Psoas muscle (tissue), 7 donors: ENCODE measurements at regions not wholly inside any gene's neighbourhood (a gene's known extent, or its start where the extent isn't known, plus 50 kb on each side); places are given as distances from the start of the nearest gene placed in this dataset.

ENCODE experiments used
- ATAC-seq, 4 donors: fragments of 200-7000 bp; cut with Tn5 transposase; one replicate each; pipeline ENCODE4 v1.9.1; 2020; ENCODE audit warnings: moderate library complexity in 3 of 4, mild to moderate bottlenecking in 2 of 4
- DNase-seq, 2 donors: peaks; one replicate each; pipeline ENCODE4 v3.0.0-alpha.2; 2020
- H3K27ac ChIP-seq: fragments of 200-600 bp; one replicate; pipeline ENCODE4 v1.8.0; 2022
- H3K27me3 ChIP-seq, 3 donors: fragments of 200-600 bp in 1 of 3; one replicate each; pipeline versions ENCODE4 v1.6.1 to v1.8.0; 2013 to 2022; ENCODE audit warnings: low read length in 2 of 3, mild to moderate bottlenecking in 2 of 3, moderate library complexity in 1 of 3; ENCODE audit not compliant: insufficient read depth in 3 of 3
- H3K36me3 ChIP-seq, 2 donors: fragments of 200-600 bp in 1 of 2; one replicate each; pipeline versions ENCODE4 v1.6.1 to v1.8.0; 2013 to 2022; ENCODE audit warnings: low read depth in 1 of 2, mild to moderate bottlenecking in 1 of 2, moderate library complexity in 1 of 2; ENCODE audit not compliant: insufficient read depth in 1 of 2
- H3K4me1 ChIP-seq: fragments of 200-600 bp; one replicate; pipeline ENCODE4 v1.8.0; 2022
- H3K4me3 ChIP-seq: fragments of 200-600 bp; one replicate; pipeline ENCODE4 v1.8.0; 2022; ENCODE audit warnings: mild to moderate bottlenecking
- H3K9me3 ChIP-seq: fragments of 200-600 bp; one replicate; pipeline ENCODE4 v1.8.0; 2022
- CTCF ChIP-seq: fragments of 200-600 bp; IDR thresholded peaks from one replicate; pipeline ENCODE4 v1.8.0; 2022; ENCODE audit warnings: antibody characterized with exemption
- WGBS, 3 donors: extraction: QIAGEN DNeasy Blood & Tissue Kit; methylation state at CpG; one replicate each; pipeline versions ENCODE4 v1.1.6 to v1.1.7; 2013; 5-methylcytosine and 5-hydroxymethylcytosine counted together
- intact Hi-C, 2 donors: fragments of 100-400 bp; cut with DNase I; formaldehyde crosslinking; loops; one replicate each; pipeline versions ENCODE4 v1.11.0 to v1.14.2; 2022
- donor health status: healthy with polysubstance abuse.
- donor health status: DM: no; HTN: no; CAD: no; lungs with moderate emphysema.
- donor health status: Bipolar disorder and iron deficiency.
- donor health status: healthy.
- donor health status: DM: yes; HTN: yes; CAD: no.
- donor health status: DM: no; HTN: no; CAD: no.
- donor health status: DM: yes; HTN: yes; CAD: no.

DNA sequence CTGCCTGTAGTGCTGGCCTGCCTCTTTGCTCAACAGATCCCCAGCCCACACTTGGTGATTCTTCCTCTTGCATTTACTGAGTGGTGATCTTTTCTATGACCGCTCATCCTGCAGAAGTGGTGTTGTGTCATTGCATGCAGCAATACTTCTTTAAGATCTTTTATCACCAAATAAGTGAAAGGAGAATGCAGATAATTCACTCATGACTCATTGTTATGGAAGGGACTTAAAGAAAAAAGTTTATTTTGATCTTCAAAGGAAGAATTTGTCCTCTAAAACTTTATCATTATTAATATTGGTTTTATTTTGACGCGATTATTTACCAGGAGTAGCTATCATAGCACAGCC, 489.1 kb upstream of the CELF2 start:
- Histone ChIP-seq H3K9me3 (no peaks in the 10 kb centered on the region), H3K4me1 (no peaks in the 10 kb centered on the region), H3K4me3 (no peak overlapping the region), H3K36me3 (no peaks in the 10 kb centered on the region), H3K27me3 (no peaks in the 10 kb centered on the region), H3K27ac (no peak overlapping the region)
- intact Hi-C loops, result no loop called here
- DNase-seq (no peak), ATAC-seq (no peak)
- TF ChIP-seq CTCF, result no peak
- WGBS, 3 donors, result 89 to 97% (median 93%) methylated on average over 3 of the region's 3 CpGs

- H3K4me3 ChIP-seq, result no peak overlapping the region
- no peak for TF ChIP-seq CTCF
- H3K27ac ChIP-seq, result no peak overlapping the region
- no peaks in the 10 kb centered on the region for H3K27me3 ChIP-seq
- H3K4me1 ChIP-seq, result no peaks in the 10 kb centered on the region
- no peak for DNase-seq
- H3K36me3 ChIP-seq, result no peaks in the 10 kb centered on the region
- WGBS, 3 donors, result 64 to 81% (median 78%) methylated on average over 3 of the region's 3 CpGs
- intact Hi-C loops, result no loop called here
- H3K9me3 ChIP-seq, result no peaks in the 10 kb centered on the region
- ATAC-seq, result no peak
These were observed 487.4 kb upstream of the CELF2 start for GRCh38 chr10:10530313-10530712.

- H3K4me1 ChIP-seq, result no peaks in the 10 kb centered on the region
- no peaks in the 10 kb centered on the region for H3K36me3 ChIP-seq
- H3K27ac ChIP-seq, result no peak overlapping the region
- no peaks in the 10 kb centered on the region for H3K9me3 ChIP-seq
- no peak for ATAC-seq
- no peak overlapping the region for H3K4me3 ChIP-seq
- no peak for DNase-seq
- no peak for TF ChIP-seq CTCF
- H3K27me3 ChIP-seq, result no peaks in the 10 kb centered on the region
- intact Hi-C loops, result no loop called here
- WGBS, 3 donors, result 63 to 76% (median 64%) methylated on average over 1 of the region's 1 CpG
These were observed 485.4 kb upstream of the CELF2 start for GRCh38 chr10:10532236-10532635.

DNA sequence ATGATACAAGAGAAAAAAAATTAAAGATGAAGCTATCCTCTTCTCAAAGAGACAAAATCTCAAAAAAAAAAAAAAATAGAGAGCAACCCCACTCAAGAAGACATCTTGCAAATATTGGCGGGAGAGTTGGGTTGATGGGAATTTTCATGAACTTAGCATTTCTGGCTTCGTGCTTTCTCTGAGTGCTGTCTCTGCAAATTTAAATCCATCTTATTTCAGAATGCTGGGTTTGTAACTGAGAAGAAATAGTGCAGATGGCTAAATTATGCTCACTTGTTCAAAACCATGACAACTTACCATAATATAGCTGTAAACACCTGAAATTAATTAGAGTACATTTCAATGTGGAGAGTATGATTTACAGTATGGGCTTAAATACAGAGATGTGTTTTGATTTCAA, 484.8 kb upstream of the CELF2 start:
- TF ChIP-seq CTCF, result no peak
- no peak for ATAC-seq
- Histone ChIP-seq H3K36me3 (no peaks in the 10 kb centered on the region), H3K27me3 (no peaks in the 10 kb centered on the region), H3K4me1 (no peaks in the 10 kb centered on the region), H3K4me3 (no peak overlapping the region), H3K9me3 (no peaks in the 10 kb centered on the region), H3K27ac (no peak overlapping the region)
- intact Hi-C loops, result no loop called here
- 82 to 90% (median 83%) methylated on average over 2 of the region's 2 CpGs for WGBS, 3 donors
- no peak for DNase-seq

DNA sequence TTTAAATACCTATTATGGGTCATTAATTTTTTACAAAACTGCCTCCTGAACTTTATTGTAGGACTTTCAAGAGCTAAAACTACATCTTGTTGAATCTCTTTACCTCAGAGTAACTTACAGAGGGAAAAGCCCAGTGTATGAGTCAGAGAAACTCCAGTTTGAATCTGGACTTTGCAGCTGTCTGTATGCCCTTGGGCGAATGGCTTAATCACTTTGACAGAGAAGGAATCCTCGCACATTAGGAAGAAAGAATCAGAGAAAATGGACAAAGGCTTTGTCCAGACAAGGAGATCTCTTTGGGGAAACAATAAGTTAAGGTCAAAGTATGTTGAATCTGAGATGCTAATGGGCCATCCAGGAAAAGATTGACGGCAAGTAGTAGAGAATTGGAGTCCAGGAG, 484.2 kb upstream of the CELF2 start:
- Histone ChIP-seq H3K4me3 (no peak overlapping the region), H3K4me1 (no peaks in the 10 kb centered on the region), H3K27me3 (no peaks in the 10 kb centered on the region), H3K36me3 (no peaks in the 10 kb centered on the region), H3K9me3 (no peaks in the 10 kb centered on the region), H3K27ac (no peak overlapping the region)
- DNase-seq, result no peak
- WGBS, 3 donors, result 55 to 62% (median 61%) methylated on average over 3 of the region's 3 CpGs
- ATAC-seq, result no peak
- intact Hi-C loops, result no loop called here
- TF ChIP-seq CTCF, result no peak
